Kidney tubule cell (primary cell): ENCODE measurements at regions not wholly inside any gene's neighbourhood (a gene's known extent, or its start where the extent isn't known, plus 50 kb on each side); places are given as distances from the start of the nearest gene placed in this dataset.

Experiments
- DNase-seq: peaks from one replicate; pipeline ENCODE4 v3.0.0-alpha.2; 2018; ENCODE audit warnings: low spot score

GRCh38 chr3:55343486-55344357 is 143.4 kb downstream of the WNT5A start:
- DNase-seq = peak; percentile 71

GRCh38 chr3:55341502-55342031 is 145.5 kb downstream of the WNT5A start:
- no peak for DNase-seq

DNA sequence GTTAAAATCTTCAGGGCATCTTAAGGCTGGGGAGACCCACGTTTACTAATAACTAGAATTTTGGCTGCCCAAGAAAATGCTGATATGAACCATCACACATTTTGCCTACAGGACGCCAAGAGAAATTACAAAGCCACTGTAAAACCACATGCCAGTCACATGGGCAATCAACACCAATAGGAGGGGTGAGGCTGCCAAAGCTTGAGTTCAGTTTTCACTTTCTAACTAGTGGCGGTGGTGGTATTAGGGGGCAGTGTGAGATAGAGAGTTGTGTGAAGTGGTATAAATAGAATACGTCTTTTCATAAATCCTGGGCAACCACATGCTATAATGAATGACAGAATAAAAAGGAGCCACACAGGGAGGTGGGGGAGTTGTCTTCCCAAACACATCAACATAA is 147.3 kb downstream of the WNT5A start:
- DNase-seq = no peak

DNA sequence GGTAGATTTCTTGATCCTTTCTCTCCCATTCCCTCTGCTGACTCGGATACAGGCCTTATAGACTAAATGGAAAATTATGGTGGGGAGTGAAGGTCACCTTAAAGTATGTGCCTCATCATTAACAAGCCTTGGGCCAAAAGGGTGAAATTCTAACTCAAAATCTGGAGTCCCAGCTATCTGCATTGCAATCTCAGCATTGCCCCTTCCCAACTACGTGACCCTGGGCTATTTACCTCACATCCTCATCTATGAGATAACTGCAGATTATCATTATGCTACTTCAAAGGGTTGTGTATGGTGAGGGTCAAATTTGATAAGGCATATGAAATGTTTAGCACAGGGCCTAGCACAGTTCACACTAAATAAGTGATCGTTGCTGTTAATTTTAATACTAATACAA is 147.7 kb downstream of the WNT5A start:
- DNase-seq = no peak

DNA sequence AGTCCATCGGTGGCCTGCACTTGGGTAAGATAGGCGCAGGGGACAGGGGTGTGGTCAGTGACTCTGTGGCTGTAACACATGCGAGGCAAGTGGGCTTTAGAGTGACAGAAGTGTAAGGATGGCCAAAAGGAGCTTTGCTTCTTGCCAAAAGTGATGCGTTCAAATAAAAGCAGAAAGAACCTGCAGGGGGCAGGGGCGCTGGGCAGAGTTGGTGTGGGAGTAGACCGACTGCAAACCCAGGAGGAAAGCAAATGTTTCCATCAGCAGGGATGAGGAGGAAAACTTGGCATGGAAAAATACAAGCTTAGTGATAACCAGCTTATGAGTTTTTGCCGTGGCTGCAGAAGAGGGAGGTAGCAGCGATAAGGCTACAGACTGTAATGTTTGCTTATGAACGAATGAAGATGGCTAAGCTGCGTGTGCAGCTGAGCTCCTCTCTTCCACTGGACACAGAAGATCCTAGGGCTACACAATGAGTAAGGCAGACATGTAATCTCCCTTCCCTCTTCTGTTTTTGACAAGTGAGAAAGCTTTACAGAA is 149.4 kb downstream of the WNT5A start:
- no peak for DNase-seq

DNA sequence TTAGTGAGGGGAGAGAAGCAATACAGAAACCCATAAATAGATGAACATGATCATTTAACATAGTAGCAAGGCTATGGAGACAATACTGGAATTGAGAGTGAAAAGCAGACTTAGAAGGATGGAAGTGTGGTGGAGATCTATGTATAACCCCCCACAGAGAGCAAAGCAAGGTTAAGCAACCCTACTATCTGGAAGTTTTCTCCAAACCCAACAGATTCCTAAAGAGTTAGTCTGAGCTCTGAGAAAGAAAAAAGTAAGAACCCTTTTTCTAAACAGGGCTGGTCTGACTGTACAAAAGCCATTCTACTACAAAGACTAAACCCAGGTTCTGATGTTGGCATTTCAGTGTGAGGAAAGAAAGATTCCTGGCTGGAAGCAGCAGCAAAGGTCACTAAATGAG is 153.2 kb downstream of the WNT5A start:
- DNase-seq = no peak

DNA sequence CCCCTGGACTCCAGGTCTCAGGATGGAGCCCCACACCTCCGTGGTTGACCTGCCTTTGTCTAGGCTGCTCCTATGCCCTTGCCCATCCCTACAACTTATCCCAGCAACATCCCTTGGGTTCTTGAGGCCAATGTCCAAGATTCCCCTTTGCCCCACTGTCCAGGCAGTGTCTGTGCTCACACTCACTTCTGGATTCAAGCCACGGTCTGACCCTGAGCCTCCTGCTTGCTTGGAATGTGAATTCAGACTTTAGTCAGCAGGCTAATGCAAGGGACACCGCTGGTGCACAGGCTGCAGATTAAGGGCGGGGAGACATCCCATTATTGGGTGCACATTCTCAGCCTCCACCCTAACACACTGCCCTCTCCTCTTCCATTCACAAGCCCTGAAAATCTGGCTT is 154.1 kb downstream of the WNT5A start:
- peak; percentile 25 for DNase-seq

DNA sequence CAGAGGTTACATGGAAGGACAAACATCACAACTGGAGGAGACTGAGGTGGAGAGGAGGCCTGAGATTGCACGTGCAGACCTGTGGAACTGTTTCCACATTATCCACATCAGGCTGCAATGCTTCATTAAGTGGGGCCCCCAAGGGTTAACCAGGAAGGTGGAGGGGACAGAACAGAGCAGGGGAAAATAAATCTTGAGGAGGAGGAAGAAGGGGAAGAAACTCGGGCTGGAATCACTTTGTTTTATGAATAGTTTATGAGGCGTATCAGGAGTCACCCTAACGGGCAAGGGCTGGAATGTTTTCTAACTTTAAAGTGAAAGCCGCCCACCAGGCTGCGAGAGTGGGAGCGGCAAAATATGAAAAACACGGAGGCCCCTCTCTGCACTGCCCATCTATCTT is 154.9 kb downstream of the WNT5A start:
- DNase-seq = peak; percentile 27

- DNase-seq = no peak
Measured at GRCh38 chr3:55331524-55331923, 155.6 kb downstream of the WNT5A start.

DNA sequence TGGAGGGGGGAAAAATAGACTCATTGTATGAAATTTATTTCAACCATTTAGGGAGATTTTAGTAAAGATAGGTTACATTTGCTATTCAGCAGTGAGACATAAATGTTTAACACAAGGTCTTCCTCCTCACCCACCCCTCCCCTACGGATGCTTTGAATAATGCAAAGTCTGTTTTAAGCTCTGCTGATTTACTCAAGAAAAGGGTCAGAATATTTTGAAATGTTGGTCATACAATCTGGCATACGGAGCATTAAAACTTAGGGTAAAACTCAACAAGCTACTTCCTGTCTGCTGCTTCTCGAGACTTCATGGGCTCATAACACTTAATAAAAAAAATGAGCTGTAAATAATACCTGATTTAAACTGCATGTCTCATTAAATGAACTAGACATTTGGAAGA is 156.3 kb downstream of the WNT5A start:
- no peak for DNase-seq

DNA sequence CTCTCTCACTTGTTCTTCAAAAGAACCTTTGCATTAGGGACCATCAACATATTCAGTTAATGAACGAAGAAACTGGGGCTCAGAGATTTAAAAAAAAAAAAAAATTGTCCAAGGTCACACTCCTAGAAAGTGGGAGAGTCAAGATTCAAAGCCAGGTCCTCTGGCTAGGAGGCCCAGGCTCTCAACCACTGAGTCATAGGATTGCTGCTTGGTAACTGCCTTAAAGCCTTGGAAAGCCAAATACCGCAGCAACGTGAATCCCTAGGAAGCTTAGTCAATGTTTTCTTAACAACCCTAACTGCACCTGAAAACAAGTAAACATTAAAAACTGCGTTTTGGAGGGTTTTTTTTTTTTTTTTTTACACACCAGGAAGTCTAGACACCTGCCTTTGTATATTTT is 156.8 kb downstream of the WNT5A start:
- peak; percentile 98 for DNase-seq

- peak; percentile 88 for DNase-seq
Measured at GRCh38 chr3:55329849-55330248, 157.3 kb downstream of the WNT5A start.

- peak; percentile 61 for DNase-seq
Measured at GRCh38 chr3:55327131-55327920, 159.8 kb downstream of the WNT5A start.

DNA sequence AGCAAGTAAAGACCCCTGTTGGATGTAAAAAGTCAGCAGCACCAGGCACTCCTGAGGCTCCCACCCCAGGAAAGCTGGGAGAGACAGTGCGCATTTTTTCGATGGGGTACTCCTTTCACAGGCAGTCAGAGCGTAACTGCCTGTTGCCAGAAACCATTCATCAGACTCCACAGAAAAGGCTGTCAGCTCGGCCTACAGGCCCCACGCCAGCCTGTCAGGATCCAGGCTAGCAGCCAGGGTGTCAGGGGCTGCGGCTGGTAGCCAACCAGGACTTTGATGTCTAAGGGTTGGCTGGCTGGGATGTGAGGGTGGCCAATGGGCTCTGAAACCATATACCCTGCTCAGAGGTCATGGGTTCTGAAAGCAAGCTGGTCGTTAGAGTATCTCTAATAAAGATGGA is 164.5 kb downstream of the WNT5A start:
- DNase-seq = no peak

GRCh38 chr3:55320928-55321327 is 166.2 kb downstream of the WNT5A start:
- no peak for DNase-seq

- DNase-seq = no peak
Measured at GRCh38 chr3:55315396-55315795, 171.7 kb downstream of the WNT5A start.

- no peak for DNase-seq
Measured at GRCh38 chr3:55313666-55314065, 173.4 kb downstream of the WNT5A start.

DNA sequence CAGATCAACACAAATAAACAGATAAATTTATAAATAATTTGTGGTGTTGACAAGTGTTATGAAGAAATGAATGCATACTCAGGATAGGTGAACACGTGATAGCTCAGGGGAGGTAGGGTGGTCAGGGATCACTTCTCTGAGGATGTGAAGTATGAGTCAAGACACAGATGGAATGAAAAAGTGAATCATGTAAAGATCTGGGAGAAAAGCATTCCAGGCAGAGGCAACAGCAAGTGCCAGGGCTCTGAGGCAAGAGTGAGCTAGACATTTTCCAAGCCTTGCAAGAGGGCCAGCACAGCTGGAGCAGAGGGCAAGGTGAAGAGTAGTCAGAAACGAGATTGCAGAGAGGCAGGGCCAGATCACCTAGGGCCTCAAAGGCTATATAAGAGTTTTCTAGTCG is 177.8 kb downstream of the WNT5A start:
- peak; percentile 79 for DNase-seq

- DNase-seq = no peak
Measured at GRCh38 chr3:55307622-55308021, 179.5 kb downstream of the WNT5A start.

GRCh38 chr3:55305696-55306485 is 181.2 kb downstream of the WNT5A start:
- no peak for DNase-seq

- DNase-seq = no peak
Measured at GRCh38 chr3:55300701-55301100, 186.4 kb downstream of the WNT5A start.

- no peak for DNase-seq
Measured at GRCh38 chr3:55297706-55298105, 189.4 kb downstream of the WNT5A start.
